ENCODE measurements at regions not wholly inside any gene's neighbourhood (a gene's known extent, or its start where the extent isn't known, plus 50 kb on each side); places are given as distances from the start of the nearest gene placed in this dataset.

DNA sequence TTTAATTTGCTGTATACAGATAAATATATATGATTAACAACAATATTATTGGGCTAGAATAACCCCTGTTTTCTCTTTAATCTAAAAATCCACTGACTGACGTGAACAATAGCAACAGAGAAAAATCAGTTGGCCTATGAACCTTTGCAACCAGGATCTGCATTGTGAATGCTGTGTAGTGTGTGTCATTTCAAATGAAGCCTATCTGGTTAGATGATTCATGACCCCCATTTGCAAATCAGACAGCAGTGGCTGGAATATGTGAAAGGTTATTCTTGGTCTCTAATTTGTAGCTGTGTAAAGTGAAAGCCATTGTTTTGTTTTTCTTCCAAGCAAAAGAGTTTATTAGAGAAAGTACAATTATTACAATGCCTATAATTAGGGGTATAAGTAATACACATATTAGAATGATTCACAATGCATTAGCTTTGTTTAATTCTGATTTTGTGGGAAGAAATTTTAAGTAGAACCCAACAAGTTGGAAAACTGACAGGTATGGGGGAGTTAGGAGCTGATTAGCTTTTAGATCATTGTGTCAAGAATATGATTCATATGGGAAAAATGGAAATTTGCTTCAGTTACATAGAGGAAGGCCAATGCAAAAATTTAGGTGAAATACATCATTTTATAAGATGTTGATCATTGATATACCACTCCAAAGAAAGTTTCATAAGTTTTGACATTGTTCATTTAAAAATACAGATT lies 1362.2 kb upstream of the TMEFF2 start:
- TF ChIP-seq, protein P1, sequence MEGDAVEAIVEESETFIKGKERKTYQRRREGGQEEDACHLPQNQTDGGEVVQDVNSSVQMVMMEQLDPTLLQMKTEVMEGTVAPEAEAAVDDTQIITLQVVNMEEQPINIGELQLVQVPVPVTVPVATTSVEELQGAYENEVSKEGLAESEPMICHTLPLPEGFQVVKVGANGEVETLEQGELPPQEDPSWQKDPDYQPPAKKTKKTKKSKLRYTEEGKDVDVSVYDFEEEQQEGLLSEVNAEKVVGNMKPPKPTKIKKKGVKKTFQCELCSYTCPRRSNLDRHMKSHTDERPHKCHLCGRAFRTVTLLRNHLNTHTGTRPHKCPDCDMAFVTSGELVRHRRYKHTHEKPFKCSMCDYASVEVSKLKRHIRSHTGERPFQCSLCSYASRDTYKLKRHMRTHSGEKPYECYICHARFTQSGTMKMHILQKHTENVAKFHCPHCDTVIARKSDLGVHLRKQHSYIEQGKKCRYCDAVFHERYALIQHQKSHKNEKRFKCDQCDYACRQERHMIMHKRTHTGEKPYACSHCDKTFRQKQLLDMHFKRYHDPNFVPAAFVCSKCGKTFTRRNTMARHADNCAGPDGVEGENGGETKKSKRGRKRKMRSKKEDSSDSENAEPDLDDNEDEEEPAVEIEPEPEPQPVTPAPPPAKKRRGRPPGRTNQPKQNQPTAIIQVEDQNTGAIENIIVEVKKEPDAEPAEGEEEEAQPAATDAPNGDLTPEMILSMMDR (IDR thresholded peaks at IDR 0.05): no peak
- TF ChIP-seq POLR2A (IDR thresholded peaks at IDR 0.05) (no peak), POLR2AphosphoS5 (IDR thresholded peaks at IDR 0.05) (no peak)

Data from breast epithelium (tissue), 3 donors.